ENCODE measurements at regions not wholly inside any gene's neighbourhood (a gene's known extent, or its start where the extent isn't known, plus 50 kb on each side); places are given as distances from the start of the nearest gene placed in this dataset.

DNA sequence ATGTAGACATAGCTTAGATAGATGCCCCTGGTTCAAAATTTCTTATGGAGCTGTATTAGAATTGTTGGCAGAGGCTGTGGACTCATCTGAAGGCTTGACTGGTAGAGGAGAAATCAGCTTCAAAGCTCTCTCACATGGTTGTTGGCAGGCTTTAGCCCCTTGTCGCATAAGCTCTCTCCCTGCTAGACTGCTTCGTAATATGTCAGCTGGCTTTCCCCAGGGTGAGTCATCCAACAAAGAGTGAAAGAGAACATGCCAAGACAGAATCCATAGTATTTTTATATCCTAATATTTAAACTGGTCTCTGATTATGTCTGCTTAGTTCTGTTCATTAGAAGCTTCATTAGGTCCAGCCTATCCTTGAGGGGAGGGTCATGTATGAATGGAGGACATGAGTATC, 427.4 kb upstream of the NAALADL2 start:
- TF ChIP-seq POLR2A (IDR thresholded peaks at IDR 0.05): no peak
- TF ChIP-seq, protein P1, sequence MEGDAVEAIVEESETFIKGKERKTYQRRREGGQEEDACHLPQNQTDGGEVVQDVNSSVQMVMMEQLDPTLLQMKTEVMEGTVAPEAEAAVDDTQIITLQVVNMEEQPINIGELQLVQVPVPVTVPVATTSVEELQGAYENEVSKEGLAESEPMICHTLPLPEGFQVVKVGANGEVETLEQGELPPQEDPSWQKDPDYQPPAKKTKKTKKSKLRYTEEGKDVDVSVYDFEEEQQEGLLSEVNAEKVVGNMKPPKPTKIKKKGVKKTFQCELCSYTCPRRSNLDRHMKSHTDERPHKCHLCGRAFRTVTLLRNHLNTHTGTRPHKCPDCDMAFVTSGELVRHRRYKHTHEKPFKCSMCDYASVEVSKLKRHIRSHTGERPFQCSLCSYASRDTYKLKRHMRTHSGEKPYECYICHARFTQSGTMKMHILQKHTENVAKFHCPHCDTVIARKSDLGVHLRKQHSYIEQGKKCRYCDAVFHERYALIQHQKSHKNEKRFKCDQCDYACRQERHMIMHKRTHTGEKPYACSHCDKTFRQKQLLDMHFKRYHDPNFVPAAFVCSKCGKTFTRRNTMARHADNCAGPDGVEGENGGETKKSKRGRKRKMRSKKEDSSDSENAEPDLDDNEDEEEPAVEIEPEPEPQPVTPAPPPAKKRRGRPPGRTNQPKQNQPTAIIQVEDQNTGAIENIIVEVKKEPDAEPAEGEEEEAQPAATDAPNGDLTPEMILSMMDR (IDR thresholded peaks at IDR 0.05): no peak

Measured in right lobe of liver (tissue), 4 donors.